KMS-11 (cell line): ENCODE measurements at regions not wholly inside any gene's neighbourhood (a gene's known extent, or its start where the extent isn't known, plus 50 kb on each side); places are given as distances from the start of the nearest gene placed in this dataset.

Source experiments
- H2AFZ ChIP-seq: fragments of 200-600 bp; sonication (generic); 2 replicates; pipeline ENCODE4 v1.6.1; 2016; ENCODE audit warnings: antibody characterized with exemption, mixed run types, low read depth
- H3K27ac ChIP-seq: fragments of 200-600 bp; sonication (generic); 2 replicates; pipeline ENCODE4 v1.6.1; 2016; ENCODE audit warnings: mild to moderate bottlenecking, mixed run types
- H3K27me3 ChIP-seq: fragments of 200-600 bp; sonication (generic); 2 replicates; pipeline ENCODE4 v1.6.1; 2017; ENCODE audit warnings: mild to moderate bottlenecking, low read depth, mixed run types, moderate library complexity; ENCODE audit not compliant: insufficient read depth
- H3K36me3 ChIP-seq: fragments of 200-600 bp; sonication (generic); 2 replicates; pipeline ENCODE4 v1.6.1; 2017; ENCODE audit warnings: mild to moderate bottlenecking, mixed run types; ENCODE audit not compliant: insufficient read depth
- H3K4me1 ChIP-seq: fragments of 200-600 bp; sonication (generic); 2 replicates; pipeline ENCODE4 v1.6.1; 2016; ENCODE audit warnings: mild to moderate bottlenecking, low read depth, mixed run types; ENCODE audit not compliant: poor library complexity, severe bottlenecking
- H3K4me2 ChIP-seq: fragments of 200-600 bp; sonication (generic); 2 replicates; pipeline ENCODE4 v1.7.0; 2016; ENCODE audit warnings: mild to moderate bottlenecking, mixed run types
- H3K4me3 ChIP-seq: fragments of 200-600 bp; sonication (generic); IDR thresholded peaks from 2 replicates; pipeline ENCODE4 v1.6.1; 2017; ENCODE audit warnings: low read depth, low read length, mixed read lengths; ENCODE audit not compliant: insufficient read depth
- H3K79me2 ChIP-seq: fragments of 200-600 bp; sonication (generic); 2 replicates; pipeline ENCODE4 v1.6.1; 2016; ENCODE audit warnings: low read depth, mixed run types; ENCODE audit not compliant: insufficient read depth
- H3K9ac ChIP-seq: fragments of 200-600 bp; sonication (generic); 2 replicates; pipeline ENCODE4 v1.6.1; 2016; ENCODE audit warnings: mild to moderate bottlenecking, mixed run types
- H4K20me1 ChIP-seq: fragments of 200-600 bp; sonication (generic); 2 replicates; pipeline ENCODE4 v1.6.1; 2016; ENCODE audit warnings: mild to moderate bottlenecking, mixed run types; ENCODE audit not compliant: insufficient read depth
- TF ChIP-seq, protein P1 (sequence below): fragments of 200-600 bp; sonication (generic); conservative IDR thresholded peaks from 2 replicates; pipeline ENCODE4 v1.6.1; 2017; ENCODE audit warnings: low read depth, mild to moderate bottlenecking, antibody characterized with exemption, low read length, moderate library complexity, mixed read lengths

DNA sequence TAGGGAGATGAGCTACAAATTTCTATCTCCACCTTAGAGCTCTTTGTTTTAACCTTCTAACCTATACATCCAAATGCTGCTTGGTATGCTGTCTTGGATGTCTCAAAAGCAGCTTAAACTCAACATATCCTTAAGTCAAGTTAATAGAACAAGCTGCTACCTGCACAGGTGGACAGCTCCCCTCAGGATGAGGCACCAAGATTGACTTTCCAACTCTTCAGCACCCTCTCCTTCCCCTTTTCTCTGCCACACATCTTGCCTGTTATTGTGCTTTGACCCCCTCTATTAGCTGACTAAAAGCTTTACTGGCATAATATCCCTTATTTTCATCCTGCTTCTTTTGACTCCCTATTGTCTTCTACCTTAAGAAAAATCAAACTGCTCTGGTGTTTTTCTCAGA lies 448.1 kb upstream of the MEX3C start:
- Histone ChIP-seq H3K36me3 (no peaks in the 10 kb centered on the region), H3K27ac (no peak overlapping the region), H3K4me2 (no peak overlapping the region), H3K79me2 (no peaks in the 10 kb centered on the region), H3K27me3 (no peaks in the 10 kb centered on the region), H3K4me1 (peaks cover 8% of the 10 kb centered on the region), H2AFZ (no peak overlapping the region), H3K4me3 (no peak overlapping the region), H3K9ac (no peak overlapping the region), H4K20me1 (no peaks in the 10 kb centered on the region)
- TF ChIP-seq, protein P1, sequence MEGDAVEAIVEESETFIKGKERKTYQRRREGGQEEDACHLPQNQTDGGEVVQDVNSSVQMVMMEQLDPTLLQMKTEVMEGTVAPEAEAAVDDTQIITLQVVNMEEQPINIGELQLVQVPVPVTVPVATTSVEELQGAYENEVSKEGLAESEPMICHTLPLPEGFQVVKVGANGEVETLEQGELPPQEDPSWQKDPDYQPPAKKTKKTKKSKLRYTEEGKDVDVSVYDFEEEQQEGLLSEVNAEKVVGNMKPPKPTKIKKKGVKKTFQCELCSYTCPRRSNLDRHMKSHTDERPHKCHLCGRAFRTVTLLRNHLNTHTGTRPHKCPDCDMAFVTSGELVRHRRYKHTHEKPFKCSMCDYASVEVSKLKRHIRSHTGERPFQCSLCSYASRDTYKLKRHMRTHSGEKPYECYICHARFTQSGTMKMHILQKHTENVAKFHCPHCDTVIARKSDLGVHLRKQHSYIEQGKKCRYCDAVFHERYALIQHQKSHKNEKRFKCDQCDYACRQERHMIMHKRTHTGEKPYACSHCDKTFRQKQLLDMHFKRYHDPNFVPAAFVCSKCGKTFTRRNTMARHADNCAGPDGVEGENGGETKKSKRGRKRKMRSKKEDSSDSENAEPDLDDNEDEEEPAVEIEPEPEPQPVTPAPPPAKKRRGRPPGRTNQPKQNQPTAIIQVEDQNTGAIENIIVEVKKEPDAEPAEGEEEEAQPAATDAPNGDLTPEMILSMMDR: no peak

DNA sequence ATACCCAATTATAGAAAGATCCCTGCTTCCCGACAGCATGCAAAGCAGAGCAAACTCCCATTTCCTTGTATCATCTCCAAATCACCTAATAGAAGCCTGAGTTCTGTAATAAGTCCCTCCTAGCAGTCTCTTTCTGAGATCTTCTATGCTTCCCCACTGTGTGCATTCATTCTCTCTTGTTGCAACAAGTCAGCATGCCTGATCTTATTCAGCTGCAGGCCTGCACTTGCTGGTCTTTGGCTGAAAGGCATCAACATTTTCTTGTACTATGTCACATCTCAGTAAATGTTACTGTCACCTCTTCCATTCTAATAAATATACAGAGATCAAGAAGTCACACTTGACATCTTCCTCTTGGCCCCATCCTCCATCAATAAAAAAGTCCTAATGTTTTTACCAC lies 449.9 kb upstream of the MEX3C start:
- TF ChIP-seq, protein P1: no peak
- Histone ChIP-seq H3K4me2 (no peak overlapping the region), H3K4me1 (peaks cover 8% of the 10 kb centered on the region)

DNA sequence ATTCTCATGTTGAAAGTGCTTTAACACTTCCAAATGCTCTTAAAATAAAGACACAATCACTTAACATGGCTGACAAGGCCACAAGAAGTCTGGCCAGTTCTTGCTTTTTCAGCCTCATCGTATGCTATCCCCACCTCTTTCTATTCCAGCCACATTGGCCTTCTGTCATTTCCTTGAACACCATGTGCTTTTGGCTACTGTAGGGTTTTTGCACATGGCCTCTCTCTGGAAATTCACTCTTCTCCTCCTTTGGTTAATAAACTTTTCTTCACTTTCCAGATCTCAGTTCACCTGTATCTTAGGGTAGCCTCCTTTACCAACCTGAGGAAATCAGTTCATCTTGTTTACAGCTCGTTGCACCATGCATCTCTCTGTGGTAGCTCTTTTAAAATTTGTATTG lies 450.5 kb upstream of the MEX3C start:
- TF ChIP-seq, protein P1: no peak
- Histone ChIP-seq H3K36me3 (no peaks in the 10 kb centered on the region), H3K4me2 (no peak overlapping the region), H3K27ac (no peak overlapping the region), H2AFZ (no peak overlapping the region), H4K20me1 (no peaks in the 10 kb centered on the region), H3K9ac (no peak overlapping the region), H3K79me2 (no peaks in the 10 kb centered on the region), H3K27me3 (no peaks in the 10 kb centered on the region), H3K4me1 (peaks cover 6% of the 10 kb centered on the region), H3K4me3 (no peak overlapping the region)

More for the DNA sequence above, 449.9 kb upstream of the MEX3C start:
- Histone ChIP-seq H4K20me1 (no peaks in the 10 kb centered on the region), H3K36me3 (no peaks in the 10 kb centered on the region), H3K27ac (no peak overlapping the region), H3K79me2 (no peaks in the 10 kb centered on the region), H2AFZ (no peak overlapping the region), H3K9ac (no peak overlapping the region), H3K4me3 (no peak overlapping the region), H3K27me3 (no peaks in the 10 kb centered on the region)

DNA sequence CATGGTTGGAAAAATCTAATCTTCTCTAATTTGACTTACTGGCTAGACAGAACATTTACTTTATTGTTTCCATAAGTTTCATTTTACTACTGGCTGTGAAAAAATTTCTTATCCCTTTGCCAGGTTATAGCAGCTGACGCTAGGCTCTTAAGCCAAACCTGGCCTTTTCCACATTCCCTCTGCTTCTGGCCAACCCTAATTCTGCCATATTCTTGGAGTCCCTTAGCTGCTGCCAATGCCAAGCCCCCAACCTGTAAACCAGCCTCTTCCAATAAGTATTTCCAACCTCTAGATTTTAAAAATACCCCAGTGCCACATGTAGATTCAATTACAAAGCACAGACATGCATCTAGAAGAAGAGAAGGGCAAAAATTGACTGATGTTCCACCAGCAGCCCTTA lies 452.3 kb upstream of the MEX3C start:
- H3K27ac ChIP-seq: no peak overlapping the region
- no peaks in the 10 kb centered on the region for H3K36me3 ChIP-seq
- no peaks in the 10 kb centered on the region for H3K4me1 ChIP-seq
- TF ChIP-seq, protein P1: no peak
- H3K9ac ChIP-seq: no peak overlapping the region
- no peaks in the 10 kb centered on the region for H4K20me1 ChIP-seq
- H2AFZ ChIP-seq: no peak overlapping the region
- no peaks in the 10 kb centered on the region for H3K79me2 ChIP-seq
- no peaks in the 10 kb centered on the region for H3K27me3 ChIP-seq
- H3K4me3 ChIP-seq: no peak overlapping the region
- no peak overlapping the region for H3K4me2 ChIP-seq
